Jurkat, Clone E6-1 (cell line): ENCODE measurements at regions not wholly inside any gene's neighbourhood (a gene's known extent, or its start where the extent isn't known, plus 50 kb on each side); places are given as distances from the start of the nearest gene placed in this dataset.
"Not testable (repeated sequence)": the region's sequence is repeated elsewhere in the genome, so short reads cannot be mapped to it uniquely, and the experiment has no call there.

Source experiments
- DNase-seq: peaks from one replicate; pipeline ENCODE4 v3.0.0-alpha.2; 2011; ENCODE audit warnings: low read depth, low spot score
- H3K4me3 ChIP-seq: 2 replicates; pipeline ENCODE4 v1.5.1; 2011; ENCODE audit warnings: mild to moderate bottlenecking, low read length, control low read depth, moderate library complexity

DNA sequence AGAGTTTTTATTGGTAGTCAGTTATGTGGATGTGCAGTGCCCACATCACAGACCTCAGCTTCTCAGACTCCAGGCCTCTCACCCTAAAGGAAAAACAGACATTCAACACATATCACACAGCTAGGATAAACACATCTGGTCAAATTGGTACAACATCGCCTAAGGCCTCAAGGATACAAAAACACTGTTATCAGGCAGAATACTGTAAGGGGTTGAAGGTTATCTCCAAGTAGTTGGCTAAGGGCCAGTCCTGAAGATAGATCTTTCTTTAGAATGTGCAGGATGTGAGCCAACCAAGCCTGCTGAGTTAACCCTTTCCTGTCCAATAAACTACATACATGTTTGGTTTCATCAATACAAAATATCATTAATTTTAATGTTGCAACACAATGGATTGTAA, 308.4 kb upstream of the GJE1 start:
- H3K4me3 ChIP-seq = no peak overlapping the region
- DNase-seq = no peak

GRCh38 chr6:141815039-141815438, 317.7 kb upstream of the GJE1 start:
- not testable (repeated sequence) for H3K4me3 ChIP-seq, DNase-seq

DNA sequence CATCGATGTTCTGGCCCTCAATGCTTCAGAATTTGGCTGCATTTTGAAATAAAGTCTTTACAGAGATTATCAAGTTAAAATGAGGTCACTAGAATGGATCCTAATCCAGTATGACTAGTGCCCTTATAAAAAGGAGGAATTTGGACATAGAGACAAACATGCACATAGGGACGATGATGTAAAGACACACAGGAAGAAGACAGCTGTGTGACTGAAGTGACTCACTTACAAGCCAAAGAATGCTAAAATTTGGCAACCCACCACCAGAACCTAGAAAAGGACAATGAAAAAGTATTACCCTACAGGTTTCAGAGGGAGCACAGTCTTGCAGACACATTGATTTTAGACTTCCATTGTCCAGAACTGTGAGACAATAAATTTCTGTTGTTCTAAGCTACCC, 322.8 kb upstream of the GJE1 start:
- no peak overlapping the region for H3K4me3 ChIP-seq
- no peak for DNase-seq

DNA sequence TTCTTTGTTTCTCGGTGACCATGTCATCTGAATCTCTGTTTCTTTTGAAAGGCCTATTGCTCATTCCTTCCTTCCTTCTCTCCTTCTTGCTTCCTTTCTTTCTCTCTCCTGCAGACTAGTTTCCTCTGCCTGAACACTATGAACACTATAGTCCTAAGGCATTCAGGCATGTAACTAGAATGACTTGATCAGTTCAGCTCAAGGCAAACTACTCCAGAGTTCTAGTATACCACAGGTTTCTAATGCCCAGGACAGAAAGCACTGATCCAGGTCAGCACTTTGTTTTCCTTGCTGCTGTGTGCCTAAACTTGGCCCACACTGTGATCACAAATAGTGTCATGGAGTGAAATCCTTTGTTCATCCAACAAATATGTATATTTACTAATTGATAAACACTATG, 324.1 kb upstream of the GJE1 start:
- DNase-seq = no peak
- H3K4me3 ChIP-seq = no peak overlapping the region

- DNase-seq, H3K4me3 ChIP-seq: not testable (repeated sequence)
Measured at GRCh38 chr6:141800973-141801372, 331.8 kb upstream of the GJE1 start.

DNA sequence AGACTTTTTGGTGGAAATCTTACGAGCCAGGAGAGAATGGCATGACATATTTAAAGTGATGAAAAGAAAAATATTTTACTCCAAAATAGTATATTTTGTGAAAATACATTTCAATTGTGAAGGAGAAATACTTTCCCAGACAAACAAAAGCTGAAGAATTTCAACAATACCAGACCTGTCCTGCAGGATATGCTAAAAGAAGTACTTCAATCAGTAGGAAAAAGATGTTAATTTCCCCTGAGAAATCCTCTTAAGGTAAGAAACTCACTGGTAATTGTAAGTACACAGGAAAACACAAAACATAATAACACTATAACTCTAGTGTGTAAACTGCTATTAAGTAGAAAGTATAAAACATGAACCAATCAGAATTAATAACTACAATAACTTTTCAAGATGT, 341.8 kb upstream of the GJE1 start:
- no peak for DNase-seq
- H3K4me3 ChIP-seq = no peak overlapping the region

- no peak for DNase-seq
- H3K4me3 ChIP-seq = no peak overlapping the region
Measured at GRCh38 chr6:141788096-141788495, 344.6 kb upstream of the GJE1 start.

DNA sequence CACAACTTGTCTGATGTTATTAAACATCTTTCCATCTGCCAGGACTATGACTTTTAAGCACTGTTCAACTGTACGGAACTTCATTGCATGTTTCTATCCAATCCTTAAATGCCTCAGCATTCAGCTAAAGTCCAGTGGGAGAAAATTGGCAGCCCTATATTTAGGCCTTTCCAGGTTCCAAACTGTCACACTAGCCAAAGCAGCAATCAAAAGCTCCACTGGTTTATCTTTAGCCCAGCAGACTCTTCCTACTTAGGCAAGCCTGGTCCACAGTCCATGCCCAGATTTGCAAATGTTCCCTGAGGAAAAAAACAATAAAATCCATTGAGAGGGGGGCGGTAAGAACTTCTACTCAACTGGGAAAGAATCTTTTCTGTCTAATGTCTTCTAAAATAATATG, 349.1 kb upstream of the GJE1 start:
- DNase-seq = no peak
- H3K4me3 ChIP-seq = no peak overlapping the region

DNA sequence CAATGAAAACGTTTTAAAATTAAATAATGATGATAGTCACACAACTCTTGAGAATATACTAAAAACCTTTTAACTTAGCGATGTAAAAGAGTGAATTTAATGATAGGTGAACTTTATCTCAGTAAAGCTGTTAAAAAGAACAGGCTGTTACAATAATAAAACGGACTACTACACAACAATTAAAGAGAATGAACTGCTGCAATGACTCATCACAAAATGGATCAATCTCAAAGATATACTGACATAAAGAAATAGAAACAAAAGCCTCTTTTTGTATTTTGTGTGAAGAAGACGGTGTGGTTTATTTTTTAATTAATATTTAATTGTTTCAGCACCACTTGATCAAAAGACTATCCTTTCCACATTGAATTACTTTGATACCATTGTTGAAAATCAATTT, 352.4 kb upstream of the GJE1 start:
- DNase-seq = no peak
- H3K4me3 ChIP-seq = no peak overlapping the region

GRCh38 chr6:141764388-141764787, 368.3 kb upstream of the GJE1 start:
- DNase-seq = no peak
- no peak overlapping the region for H3K4me3 ChIP-seq

DNA sequence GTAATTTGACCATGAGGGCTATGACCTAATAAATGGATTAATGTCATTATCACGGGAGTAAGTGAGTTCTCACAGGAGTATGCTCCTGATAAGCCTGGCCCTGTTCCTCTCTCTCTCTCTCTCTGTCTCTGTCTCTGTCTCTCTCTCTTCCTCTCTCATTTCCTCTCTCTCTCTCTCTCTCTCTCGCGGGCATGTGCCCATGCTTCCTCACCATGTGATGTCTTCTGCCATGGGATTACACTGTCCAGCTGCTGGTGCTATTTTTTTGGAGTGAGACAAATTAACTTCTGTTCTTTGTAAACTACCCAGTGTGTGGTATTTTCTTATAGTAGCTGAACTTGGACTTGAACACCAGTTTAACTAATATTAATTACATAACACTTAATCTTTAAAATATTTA, 374.3 kb upstream of the GJE1 start:
- H3K4me3 ChIP-seq = no peak overlapping the region
- DNase-seq = no peak

GRCh38 chr6:141753180-141753579, 379.5 kb upstream of the GJE1 start:
- no peak overlapping the region for H3K4me3 ChIP-seq
- no peak for DNase-seq

DNA sequence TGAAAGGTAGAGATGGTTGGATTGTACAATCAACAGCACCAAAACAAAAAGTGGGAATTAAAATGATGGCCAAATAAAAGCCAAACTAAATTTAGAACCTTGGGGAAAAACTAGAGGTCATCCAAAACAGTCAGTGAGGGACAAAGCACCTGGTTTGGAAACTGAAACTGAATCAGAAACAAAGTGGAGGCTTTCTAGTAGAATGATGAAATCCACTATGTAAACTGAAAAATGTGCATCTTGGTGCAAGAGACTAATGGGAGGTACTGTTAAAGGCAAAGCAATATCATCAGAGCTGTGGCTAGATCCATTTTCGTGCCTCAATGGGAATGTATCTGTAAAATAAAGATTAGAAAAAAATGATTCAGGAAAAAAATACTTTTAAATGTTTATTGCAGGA, 380.0 kb upstream of the GJE1 start:
- DNase-seq = no peak
- no peak overlapping the region for H3K4me3 ChIP-seq

- H3K4me3 ChIP-seq, DNase-seq: not testable (repeated sequence)
Measured at GRCh38 chr6:141746324-141746723, 386.4 kb upstream of the GJE1 start.

GRCh38 chr6:141744971-141745370, 387.8 kb upstream of the GJE1 start:
- H3K4me3 ChIP-seq = no peak overlapping the region
- DNase-seq = no peak

DNA sequence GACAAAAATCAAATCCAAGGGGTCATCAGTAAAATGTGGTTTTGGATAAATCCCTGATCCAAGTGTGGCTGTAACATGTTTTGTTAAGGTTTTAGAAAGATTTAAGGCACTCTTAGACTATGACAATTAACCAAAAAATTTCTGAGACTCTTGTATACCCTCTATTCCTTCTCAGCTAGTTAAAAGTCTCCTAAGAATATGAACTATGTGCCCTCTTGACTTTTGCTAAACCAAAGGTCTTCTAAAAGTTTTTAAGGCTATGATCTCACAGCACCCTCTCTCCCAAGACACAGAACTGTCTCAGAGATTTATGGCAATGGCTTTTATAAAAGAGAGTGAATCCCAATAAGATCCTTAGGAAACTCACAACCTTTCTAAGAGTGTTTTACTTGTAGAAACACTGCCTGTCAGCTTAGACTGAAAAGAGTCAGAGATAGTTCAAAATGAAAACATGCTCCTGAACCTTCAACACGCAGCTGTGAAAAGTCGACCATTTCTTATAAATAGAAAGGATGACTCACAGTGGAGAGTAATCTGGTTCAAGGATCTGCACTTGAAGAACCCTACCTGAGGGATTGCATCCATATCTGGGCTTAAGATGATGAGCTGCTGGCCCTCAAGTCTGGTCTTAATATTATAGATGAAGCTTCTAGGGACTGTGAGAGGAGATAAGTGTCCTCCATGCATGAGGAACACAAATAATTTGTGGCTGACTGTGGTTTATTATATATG, 388.4 kb upstream of the GJE1 start:
- H3K4me3 ChIP-seq = no peak overlapping the region
- no peak for DNase-seq

DNA sequence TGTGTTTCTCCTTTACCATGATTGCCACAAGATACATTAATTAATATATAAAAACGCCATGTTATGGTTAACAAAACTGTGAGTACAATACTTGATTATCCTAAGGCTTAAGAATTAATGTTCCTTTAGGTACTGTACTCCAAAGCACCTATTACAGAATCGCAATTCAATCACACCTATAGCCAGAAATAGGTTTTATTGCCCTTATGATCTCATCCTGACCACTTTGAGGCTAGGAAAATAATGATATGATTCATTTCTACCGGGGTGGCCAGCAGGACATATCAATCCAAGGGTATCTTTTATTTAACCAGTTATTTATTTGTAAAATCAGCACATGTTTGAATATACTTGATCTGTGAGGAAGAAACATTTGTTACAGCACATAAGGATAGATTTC, 396.6 kb upstream of the GJE1 start:
- no peak overlapping the region for H3K4me3 ChIP-seq
- DNase-seq = no peak

DNA sequence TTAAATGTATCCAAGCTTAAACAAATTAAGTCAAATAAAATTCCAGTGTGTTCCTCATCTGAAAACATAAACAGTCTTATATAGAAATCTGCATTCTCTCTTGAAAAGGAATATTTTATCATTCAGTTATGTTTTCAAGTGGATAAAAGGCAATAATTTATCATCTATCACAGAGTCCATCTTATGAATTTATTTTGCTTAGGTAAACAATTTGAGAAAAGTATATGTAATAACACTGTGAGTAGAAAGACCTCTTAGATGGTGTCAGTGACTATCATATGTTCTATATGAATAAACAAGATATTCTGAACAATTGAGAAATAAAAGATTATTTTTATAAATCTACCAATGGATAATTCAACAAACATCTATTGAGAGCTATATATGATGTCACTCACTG, 397.6 kb upstream of the GJE1 start:
- no peak overlapping the region for H3K4me3 ChIP-seq
- DNase-seq = no peak

- DNase-seq = no peak
- no peak overlapping the region for H3K4me3 ChIP-seq
Measured at GRCh38 chr6:141734071-141734840, 398.5 kb upstream of the GJE1 start.

GRCh38 chr6:141729146-141729545, 403.6 kb upstream of the GJE1 start:
- H3K4me3 ChIP-seq = no peak overlapping the region
- no peak for DNase-seq

- no peak overlapping the region for H3K4me3 ChIP-seq
- DNase-seq = no peak
Measured at GRCh38 chr6:141728330-141728729, 404.4 kb upstream of the GJE1 start.
